ENCODE measurements at regions not wholly inside any gene's neighbourhood (a gene's known extent, or its start where the extent isn't known, plus 50 kb on each side); places are given as distances from the start of the nearest gene placed in this dataset.

GRCh38 chr21:28272272-28272992 is 720.2 kb downstream of the LTN1 start:
- in situ Hi-C loops (cut with HindIII; ENCODE audit: low pct_ligation_motif_present, low pct_unique_long_range_greater_than_20kb, low sequenced_read_pairs) = no loop called here
- no peak for DNase-seq

DNA sequence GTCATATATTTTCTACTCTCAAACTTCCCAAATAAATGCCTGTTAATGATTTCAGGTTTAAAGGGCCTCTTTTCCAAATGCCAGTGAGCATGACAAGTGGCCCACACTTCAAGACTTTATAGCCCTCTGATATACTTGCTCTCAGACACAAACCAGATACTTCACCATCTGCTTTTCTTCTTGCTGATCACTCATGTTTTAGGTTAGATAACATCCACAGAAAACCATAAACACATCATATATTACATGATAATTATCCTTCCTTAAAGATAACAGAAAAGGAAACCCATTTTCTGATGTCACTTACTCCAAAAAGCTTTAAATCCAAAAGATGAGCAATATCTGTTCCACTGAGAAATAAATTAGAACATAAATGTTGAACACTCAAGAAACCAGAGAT is 723.5 kb downstream of the LTN1 start:
- in situ Hi-C loops (cut with HindIII; ENCODE audit: low pct_ligation_motif_present, low pct_unique_long_range_greater_than_20kb, low sequenced_read_pairs) = no loop called here
- no peak for DNase-seq

DNA sequence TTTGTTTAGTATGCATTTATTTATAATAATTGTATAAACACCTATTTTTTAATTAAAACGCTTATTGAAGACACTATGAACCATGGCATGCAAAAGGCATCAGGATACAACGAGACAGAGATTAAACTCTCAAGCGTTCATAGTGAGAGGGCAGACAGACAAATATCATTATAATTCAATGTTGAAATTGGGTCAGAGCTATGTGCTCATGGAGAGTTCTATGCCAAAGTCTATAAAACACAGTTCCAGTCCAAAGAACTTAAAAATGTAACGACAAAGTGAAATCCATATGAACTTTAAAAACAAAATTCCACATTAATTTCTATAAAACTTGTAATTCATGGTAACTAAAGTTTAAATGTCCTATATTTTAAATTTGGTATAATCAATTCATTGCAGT is 724.0 kb downstream of the LTN1 start:
- in situ Hi-C loops (cut with HindIII; ENCODE audit: low pct_ligation_motif_present, low pct_unique_long_range_greater_than_20kb, low sequenced_read_pairs) = no loop called here
- no peak for DNase-seq

GRCh38 chr21:28267449-28267848 is 725.2 kb downstream of the LTN1 start:
- in situ Hi-C loops (cut with HindIII; ENCODE audit: low pct_ligation_motif_present, low pct_unique_long_range_greater_than_20kb, low sequenced_read_pairs) = no loop called here

GRCh38 chr21:28266061-28266460 is 726.6 kb downstream of the LTN1 start:
- no peak for DNase-seq
- in situ Hi-C loops (cut with HindIII; ENCODE audit: low pct_ligation_motif_present, low pct_unique_long_range_greater_than_20kb, low sequenced_read_pairs) = no loop called here

More at GRCh38 chr21:28267449-28267848, 725.2 kb downstream of the LTN1 start:
- DNase-seq = no peak

- DNase-seq = no peak
- in situ Hi-C loops (cut with HindIII; ENCODE audit: low pct_ligation_motif_present, low pct_unique_long_range_greater_than_20kb, low sequenced_read_pairs) = no loop called here
Measured at GRCh38 chr21:28263974-28264373, 728.7 kb downstream of the LTN1 start.

- DNase-seq = no peak
- in situ Hi-C loops (cut with HindIII; ENCODE audit: low pct_ligation_motif_present, low pct_unique_long_range_greater_than_20kb, low sequenced_read_pairs) = no loop called here
Measured at GRCh38 chr21:28261298-28261697, 731.4 kb downstream of the LTN1 start.

- DNase-seq = no peak
- in situ Hi-C loops (cut with HindIII; ENCODE audit: low pct_ligation_motif_present, low pct_unique_long_range_greater_than_20kb, low sequenced_read_pairs) = no loop called here
Measured at GRCh38 chr21:28257276-28257675, 735.4 kb downstream of the LTN1 start.

DNA sequence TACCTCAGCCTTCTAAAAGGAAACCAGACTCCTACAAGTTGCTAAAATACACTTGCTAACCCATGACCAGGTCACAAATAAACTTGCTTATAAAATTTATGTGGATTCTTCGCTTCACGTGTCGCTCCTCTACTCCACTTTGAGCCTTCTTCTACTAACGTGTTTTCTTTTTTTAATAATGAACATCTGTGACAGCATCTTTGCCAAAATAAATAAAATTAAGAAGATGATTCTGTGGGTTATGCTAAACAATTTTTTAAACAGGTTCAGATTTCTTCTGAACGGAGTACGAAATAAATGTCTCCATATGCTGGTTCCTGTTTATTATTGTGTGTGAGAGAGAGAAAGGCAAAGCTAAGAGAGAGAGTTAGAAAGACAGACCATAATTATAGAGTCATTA is 735.8 kb downstream of the LTN1 start:
- in situ Hi-C loops (cut with HindIII; ENCODE audit: low pct_ligation_motif_present, low pct_unique_long_range_greater_than_20kb, low sequenced_read_pairs) = no loop called here
- DNase-seq = no peak

- DNase-seq = peak; percentile 48
- in situ Hi-C loops (cut with HindIII; ENCODE audit: low pct_ligation_motif_present, low pct_unique_long_range_greater_than_20kb, low sequenced_read_pairs) = no loop called here
Measured at GRCh38 chr21:28256420-28256831, 736.3 kb downstream of the LTN1 start.

- in situ Hi-C loops (cut with HindIII; ENCODE audit: low pct_ligation_motif_present, low pct_unique_long_range_greater_than_20kb, low sequenced_read_pairs) = no loop called here
- no peak for DNase-seq
Measured at GRCh38 chr21:28253961-28254360, 738.7 kb downstream of the LTN1 start.

DNA sequence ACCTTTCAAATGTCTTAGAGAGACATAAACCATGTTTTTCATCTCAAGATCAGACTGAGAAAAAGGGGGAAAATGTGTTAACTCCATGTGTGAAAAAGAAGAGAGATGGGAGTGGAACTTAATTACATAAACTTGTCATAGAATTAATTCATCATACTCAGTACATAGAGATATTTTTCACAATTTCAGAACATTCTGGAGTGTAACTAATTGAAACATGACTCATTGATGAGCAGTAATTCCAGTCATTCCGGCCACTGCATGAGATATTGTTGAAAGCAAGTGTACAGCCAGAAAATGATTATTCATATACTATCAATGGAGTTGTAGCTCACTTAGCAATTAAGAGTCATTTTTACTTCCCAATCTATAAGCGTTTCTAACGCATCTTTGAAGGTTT is 739.3 kb downstream of the LTN1 start:
- in situ Hi-C loops (cut with HindIII; ENCODE audit: low pct_ligation_motif_present, low pct_unique_long_range_greater_than_20kb, low sequenced_read_pairs) = no loop called here

GRCh38 chr21:28252928-28253327 is 739.7 kb downstream of the LTN1 start:
- in situ Hi-C loops (cut with HindIII; ENCODE audit: low pct_ligation_motif_present, low pct_unique_long_range_greater_than_20kb, low sequenced_read_pairs) = no loop called here
- DNase-seq = no peak

More for the DNA sequence above, 739.3 kb downstream of the LTN1 start:
- DNase-seq = no peak

GRCh38 chr21:28250946-28251345 is 741.7 kb downstream of the LTN1 start:
- in situ Hi-C loops (cut with HindIII; ENCODE audit: low pct_ligation_motif_present, low pct_unique_long_range_greater_than_20kb, low sequenced_read_pairs) = no loop called here
- DNase-seq = no peak

DNA sequence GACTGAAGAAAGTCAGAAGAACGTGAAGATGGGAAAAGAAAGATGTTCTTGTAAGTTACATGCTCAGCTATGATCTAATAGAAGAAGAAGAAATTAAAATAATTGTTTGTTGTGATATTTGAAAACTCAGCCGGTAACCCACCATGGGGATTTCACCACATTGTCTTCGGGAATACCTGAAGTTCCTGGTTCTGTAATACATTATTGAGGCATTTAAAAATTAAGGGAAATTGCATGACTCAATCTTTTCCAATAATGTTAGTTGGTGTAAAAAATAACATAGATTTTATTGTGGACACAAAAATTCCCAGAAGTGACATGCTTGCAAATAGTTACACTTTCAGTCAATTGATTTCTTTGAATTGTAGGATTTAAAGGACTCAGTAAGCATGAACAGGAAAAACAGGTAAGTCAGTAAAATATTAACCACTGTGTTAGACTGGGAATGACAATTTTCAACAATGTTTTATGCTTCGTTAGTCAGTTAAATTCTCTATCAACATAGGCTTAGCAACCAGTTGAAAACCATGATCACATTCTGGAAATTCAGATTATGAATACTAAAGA is 745.1 kb downstream of the LTN1 start:
- no peak for DNase-seq
- in situ Hi-C loops (cut with HindIII; ENCODE audit: low pct_ligation_motif_present, low pct_unique_long_range_greater_than_20kb, low sequenced_read_pairs) = no loop called here

- no peak for DNase-seq
- in situ Hi-C loops (cut with HindIII; ENCODE audit: low pct_ligation_motif_present, low pct_unique_long_range_greater_than_20kb, low sequenced_read_pairs) = no loop called here
Measured at GRCh38 chr21:28240586-28240985, 752.1 kb downstream of the LTN1 start.

DNA sequence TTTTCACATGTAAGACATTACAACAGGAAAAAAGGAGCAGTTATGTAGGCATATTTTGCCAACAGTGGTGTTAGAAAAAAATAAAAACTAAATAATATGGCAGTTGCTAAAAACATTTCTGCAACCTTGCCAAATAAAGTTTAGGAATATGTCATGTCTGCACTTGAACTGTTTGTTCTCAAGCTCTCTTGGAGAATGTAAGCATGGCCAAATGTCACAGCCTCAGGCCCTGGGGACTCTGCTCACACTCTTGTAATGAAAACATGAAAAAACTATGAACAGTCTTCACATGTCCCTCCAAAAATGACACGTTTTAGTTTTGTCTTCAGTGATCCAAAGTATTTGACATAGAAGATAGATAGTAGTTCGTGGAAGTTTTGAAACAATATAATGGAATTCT is 753.3 kb downstream of the LTN1 start:
- in situ Hi-C loops (cut with HindIII; ENCODE audit: low pct_ligation_motif_present, low pct_unique_long_range_greater_than_20kb, low sequenced_read_pairs) = no loop called here
- no peak for DNase-seq

- in situ Hi-C loops (cut with HindIII; ENCODE audit: low pct_ligation_motif_present, low pct_unique_long_range_greater_than_20kb, low sequenced_read_pairs) = no loop called here
- no peak for DNase-seq
Measured at GRCh38 chr21:28237661-28238060, 755.0 kb downstream of the LTN1 start.

DNA sequence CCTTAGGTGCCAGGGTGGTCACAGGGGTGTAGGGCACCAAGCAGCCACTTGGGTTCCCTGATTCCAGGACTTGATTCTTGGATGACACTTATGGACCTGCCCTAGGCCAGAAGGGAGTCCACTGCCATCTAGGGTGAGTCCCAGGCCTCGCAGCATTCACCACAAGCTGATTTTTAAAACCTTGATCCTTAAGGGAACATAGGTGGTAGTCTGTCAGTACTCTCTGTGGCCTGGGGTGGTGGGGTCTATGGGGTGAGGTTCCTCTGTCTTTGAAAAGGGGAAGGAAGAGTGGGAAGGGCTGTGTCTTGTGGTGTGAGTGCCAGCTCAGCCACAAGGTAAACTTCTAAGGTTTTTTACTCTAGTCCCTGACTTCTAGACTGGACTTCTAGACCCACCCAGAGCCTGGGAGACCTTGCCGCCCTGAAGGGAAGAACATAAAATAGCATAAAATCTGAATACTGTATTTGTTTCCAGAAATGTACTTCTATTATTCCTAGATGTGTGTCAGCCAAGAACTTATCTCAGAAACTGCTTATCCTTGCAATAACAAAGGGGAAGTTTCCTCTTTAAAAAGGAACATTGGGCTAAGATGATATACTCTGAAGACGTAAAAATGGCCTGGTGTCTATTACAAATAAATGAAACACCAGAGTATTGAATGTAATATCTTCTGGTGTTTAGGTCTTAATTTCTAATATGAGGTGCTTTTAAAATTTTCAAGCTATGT is 757.3 kb downstream of the LTN1 start:
- no peak for DNase-seq
- in situ Hi-C loops (cut with HindIII; ENCODE audit: low pct_ligation_motif_present, low pct_unique_long_range_greater_than_20kb, low sequenced_read_pairs) = no loop called here

GRCh38 chr21:28234326-28234725 is 758.4 kb downstream of the LTN1 start:
- in situ Hi-C loops (cut with HindIII; ENCODE audit: low pct_ligation_motif_present, low pct_unique_long_range_greater_than_20kb, low sequenced_read_pairs) = no loop called here
- DNase-seq = no peak
